NB4 (cell line): ENCODE measurements at regions not wholly inside any gene's neighbourhood (a gene's known extent, or its start where the extent isn't known, plus 50 kb on each side); places are given as distances from the start of the nearest gene placed in this dataset.

ENCODE experiments used
- DNase-seq: peaks from one replicate; pipeline ENCODE4 v3.0.0; 2010; ENCODE audit warnings: low read depth
- H3K4me3 ChIP-seq: one replicate; pipeline ENCODE4 v1.5.1; 2011; ENCODE audit warnings: mild to moderate bottlenecking, low read depth, low read length, moderate library complexity
- CTCF ChIP-seq: IDR thresholded peaks from one replicate; pipeline ENCODE4 v1.5.1; 2012; ENCODE audit warnings: low read depth, low read length
- MYC ChIP-seq: IDR thresholded peaks from 2 replicates; pipeline ENCODE4 v1.6.1; 2011; ENCODE audit warnings: low read depth, low read length
- POLR2A ChIP-seq: IDR thresholded peaks from 2 replicates; pipeline ENCODE4 v1.6.1; 2011; ENCODE audit warnings: mild to moderate bottlenecking; ENCODE audit not compliant: insufficient read length; ENCODE audit errors: extremely low read depth
- TF ChIP-seq, protein P1 (sequence below): IDR thresholded peaks from 2 replicates; pipeline ENCODE4 v1.6.1; 2011; ENCODE audit warnings: low read depth, low read length

- no peak overlapping the region for H3K4me3 ChIP-seq
- no peak for DNase-seq
- TF ChIP-seq CTCF (no peak), POLR2A (no peak), MYC (no peak)
- TF ChIP-seq, protein P1, sequence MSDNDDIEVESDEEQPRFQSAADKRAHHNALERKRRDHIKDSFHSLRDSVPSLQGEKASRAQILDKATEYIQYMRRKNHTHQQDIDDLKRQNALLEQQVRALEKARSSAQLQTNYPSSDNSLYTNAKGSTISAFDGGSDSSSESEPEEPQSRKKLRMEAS = no peak
Observed at GRCh38 chr13:92938486-92939020, 288.1 kb upstream of the GPC6 start.

DNA sequence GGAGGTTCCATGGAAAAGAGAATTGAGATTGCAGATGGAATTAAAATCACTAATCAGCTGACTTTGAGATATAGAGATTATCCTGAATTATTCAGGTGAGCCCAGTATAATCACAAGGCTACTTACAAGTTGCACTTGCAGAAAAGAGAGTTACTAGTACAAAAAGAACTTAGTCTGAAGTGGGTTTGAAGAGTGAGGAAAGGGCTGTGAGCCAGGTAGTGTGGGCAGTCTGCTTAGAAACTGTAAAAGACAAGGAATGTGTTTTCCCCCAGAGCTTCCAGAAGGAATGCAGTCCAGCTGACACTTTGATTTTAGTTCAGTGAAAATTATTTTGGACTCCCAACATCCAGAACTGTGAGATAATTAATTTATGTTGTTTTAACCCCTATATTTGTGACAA lies 285.4 kb upstream of the GPC6 start:
- DNase-seq = no peak
- no peak for TF ChIP-seq POLR2A
- TF ChIP-seq, protein P1 = no peak
- no peak for TF ChIP-seq MYC
- no peak for TF ChIP-seq CTCF
- no peak overlapping the region for H3K4me3 ChIP-seq

DNA sequence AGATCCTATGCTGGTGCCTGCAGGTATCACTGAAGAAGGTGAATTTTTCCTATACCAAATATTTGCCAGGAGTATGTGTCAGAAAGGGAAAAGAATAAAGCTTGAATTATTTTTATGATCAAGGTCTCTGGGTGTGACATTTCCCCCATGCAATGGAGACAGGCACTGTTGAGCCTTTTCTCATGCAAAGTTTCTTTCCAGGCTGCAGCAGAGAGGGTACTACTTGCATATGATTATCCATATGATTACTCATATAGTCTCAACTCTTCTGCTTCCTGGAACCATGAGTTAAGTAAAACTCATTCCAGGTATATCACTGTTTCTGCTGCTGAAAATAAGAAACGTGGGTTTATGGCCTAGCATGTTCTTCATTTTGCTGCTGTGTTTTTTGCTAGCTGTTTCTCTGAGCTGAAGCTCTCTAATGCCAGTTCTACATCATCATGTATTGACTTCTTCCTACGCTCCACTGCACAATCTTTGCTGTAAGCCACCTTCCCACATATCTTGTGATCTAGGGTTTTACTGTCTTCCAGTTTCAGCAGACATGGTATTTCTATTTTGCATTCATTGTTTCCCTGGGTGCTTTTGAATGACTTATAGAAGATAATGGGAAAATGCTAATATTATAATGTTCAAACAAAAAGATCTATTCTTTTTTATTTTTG lies 278.7 kb upstream of the GPC6 start:
- DNase-seq = no peak
- no peak for TF ChIP-seq POLR2A
- TF ChIP-seq CTCF = no peak
- TF ChIP-seq MYC = no peak
- TF ChIP-seq, protein P1 = no peak
- H3K4me3 ChIP-seq = no peak overlapping the region

- no peak for TF ChIP-seq CTCF
- TF ChIP-seq POLR2A = no peak
- TF ChIP-seq, protein P1 = no peak
- TF ChIP-seq MYC = no peak
- H3K4me3 ChIP-seq = no peak overlapping the region
- DNase-seq = no peak
Observed at GRCh38 chr13:92950771-92951170, 275.8 kb upstream of the GPC6 start.

GRCh38 chr13:92951273-92951890 lies 275.2 kb upstream of the GPC6 start:
- no peak for DNase-seq
- TF ChIP-seq POLR2A = no peak
- no peak for TF ChIP-seq CTCF
- TF ChIP-seq, protein P1 = no peak
- no peak for TF ChIP-seq MYC
- H3K4me3 ChIP-seq = no peak overlapping the region
